ENCODE measurements at regions not wholly inside any gene's neighbourhood (a gene's known extent, or its start where the extent isn't known, plus 50 kb on each side); places are given as distances from the start of the nearest gene placed in this dataset.

DNA sequence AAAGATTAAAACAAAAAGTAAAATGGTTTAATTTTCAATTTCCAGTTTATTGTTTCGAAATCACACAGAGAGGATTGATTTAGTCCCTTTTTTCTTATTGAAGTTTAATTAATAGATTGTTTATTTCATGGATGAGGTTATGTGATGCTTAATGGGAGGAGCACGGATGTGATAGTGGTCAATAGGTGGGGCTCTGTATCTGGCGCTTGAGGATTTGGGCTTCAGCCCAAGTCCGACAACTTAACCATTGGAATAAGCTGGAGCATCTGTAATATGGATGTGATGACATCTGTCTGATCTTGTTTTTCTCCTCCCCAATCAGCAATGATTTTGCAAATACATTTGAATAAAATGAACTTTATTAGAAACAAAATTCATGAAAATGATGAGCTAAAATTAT, 169.2 kb downstream of the LYPLAL1 start:
- TF ChIP-seq, protein P1, sequence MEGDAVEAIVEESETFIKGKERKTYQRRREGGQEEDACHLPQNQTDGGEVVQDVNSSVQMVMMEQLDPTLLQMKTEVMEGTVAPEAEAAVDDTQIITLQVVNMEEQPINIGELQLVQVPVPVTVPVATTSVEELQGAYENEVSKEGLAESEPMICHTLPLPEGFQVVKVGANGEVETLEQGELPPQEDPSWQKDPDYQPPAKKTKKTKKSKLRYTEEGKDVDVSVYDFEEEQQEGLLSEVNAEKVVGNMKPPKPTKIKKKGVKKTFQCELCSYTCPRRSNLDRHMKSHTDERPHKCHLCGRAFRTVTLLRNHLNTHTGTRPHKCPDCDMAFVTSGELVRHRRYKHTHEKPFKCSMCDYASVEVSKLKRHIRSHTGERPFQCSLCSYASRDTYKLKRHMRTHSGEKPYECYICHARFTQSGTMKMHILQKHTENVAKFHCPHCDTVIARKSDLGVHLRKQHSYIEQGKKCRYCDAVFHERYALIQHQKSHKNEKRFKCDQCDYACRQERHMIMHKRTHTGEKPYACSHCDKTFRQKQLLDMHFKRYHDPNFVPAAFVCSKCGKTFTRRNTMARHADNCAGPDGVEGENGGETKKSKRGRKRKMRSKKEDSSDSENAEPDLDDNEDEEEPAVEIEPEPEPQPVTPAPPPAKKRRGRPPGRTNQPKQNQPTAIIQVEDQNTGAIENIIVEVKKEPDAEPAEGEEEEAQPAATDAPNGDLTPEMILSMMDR (conservative IDR thresholded peaks at IDR 0.05; ENCODE audit: low read length): no peak
- no peak for TF ChIP-seq EZH2phosphoT487 (IDR thresholded peaks at IDR 0.05; ENCODE audit: borderline replicate concordance, low read depth, low read length)
